ENCODE measurements at regions not wholly inside any gene's neighbourhood (a gene's known extent, or its start where the extent isn't known, plus 50 kb on each side); places are given as distances from the start of the nearest gene placed in this dataset.

DNA sequence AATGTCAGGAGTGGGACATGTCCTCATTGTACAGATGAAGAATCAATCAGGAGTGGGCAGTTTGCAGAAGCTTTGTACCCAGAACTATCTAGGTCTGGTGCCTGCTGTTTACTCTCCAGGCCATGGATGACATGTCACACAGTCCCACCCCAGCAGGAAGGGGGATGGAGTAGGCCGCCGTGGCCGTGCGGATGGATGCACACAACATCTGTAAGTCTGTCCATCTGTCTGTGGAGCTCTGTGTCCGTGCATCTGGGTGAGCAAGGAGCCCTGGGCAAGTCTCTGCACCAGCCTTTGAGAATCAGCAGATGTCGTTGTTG, 311.5 kb upstream of the IRX4 start:
- H3K36me3 Mint-ChIP-seq (ENCODE audit: insufficient read depth, unreplicated experiment): no peaks in the 10 kb centered on the region
- POLR2A ChIA-PET: interaction anchor here (0.7 kb wide), 1 partner anchor 141 kb away, joined by 3 read pairs; no protein-coding TSS in a partner anchor
- CTCF ChIA-PET: no interaction called here
- peaks cover 29% of the 10 kb centered on the region for H3K27me3 Mint-ChIP-seq (ENCODE audit: insufficient read depth, unreplicated experiment)
- intact Hi-C loops (cut with micrococcal nuclease): no loop called here
- H3K4me3 Mint-ChIP-seq (ENCODE audit: unreplicated experiment): no peak overlapping the region
- DNase-seq (ENCODE audit: unreplicated experiment): no peak
- no peak overlapping the region for H3K27ac Mint-ChIP-seq (ENCODE audit: low read depth, unreplicated experiment)
- no peaks in the 10 kb centered on the region for H3K4me1 Mint-ChIP-seq (ENCODE audit: insufficient read depth, unreplicated experiment)
- no TSS peak for BruUV-seq (replicated peaks)
- H3K9me3 Mint-ChIP-seq (ENCODE audit: unreplicated experiment): no peaks in the 10 kb centered on the region
- TF ChIP-seq, protein P1, sequence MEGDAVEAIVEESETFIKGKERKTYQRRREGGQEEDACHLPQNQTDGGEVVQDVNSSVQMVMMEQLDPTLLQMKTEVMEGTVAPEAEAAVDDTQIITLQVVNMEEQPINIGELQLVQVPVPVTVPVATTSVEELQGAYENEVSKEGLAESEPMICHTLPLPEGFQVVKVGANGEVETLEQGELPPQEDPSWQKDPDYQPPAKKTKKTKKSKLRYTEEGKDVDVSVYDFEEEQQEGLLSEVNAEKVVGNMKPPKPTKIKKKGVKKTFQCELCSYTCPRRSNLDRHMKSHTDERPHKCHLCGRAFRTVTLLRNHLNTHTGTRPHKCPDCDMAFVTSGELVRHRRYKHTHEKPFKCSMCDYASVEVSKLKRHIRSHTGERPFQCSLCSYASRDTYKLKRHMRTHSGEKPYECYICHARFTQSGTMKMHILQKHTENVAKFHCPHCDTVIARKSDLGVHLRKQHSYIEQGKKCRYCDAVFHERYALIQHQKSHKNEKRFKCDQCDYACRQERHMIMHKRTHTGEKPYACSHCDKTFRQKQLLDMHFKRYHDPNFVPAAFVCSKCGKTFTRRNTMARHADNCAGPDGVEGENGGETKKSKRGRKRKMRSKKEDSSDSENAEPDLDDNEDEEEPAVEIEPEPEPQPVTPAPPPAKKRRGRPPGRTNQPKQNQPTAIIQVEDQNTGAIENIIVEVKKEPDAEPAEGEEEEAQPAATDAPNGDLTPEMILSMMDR (IDR thresholded peaks at IDR 0.05; ENCODE audit: unreplicated experiment): no peak

DNA sequence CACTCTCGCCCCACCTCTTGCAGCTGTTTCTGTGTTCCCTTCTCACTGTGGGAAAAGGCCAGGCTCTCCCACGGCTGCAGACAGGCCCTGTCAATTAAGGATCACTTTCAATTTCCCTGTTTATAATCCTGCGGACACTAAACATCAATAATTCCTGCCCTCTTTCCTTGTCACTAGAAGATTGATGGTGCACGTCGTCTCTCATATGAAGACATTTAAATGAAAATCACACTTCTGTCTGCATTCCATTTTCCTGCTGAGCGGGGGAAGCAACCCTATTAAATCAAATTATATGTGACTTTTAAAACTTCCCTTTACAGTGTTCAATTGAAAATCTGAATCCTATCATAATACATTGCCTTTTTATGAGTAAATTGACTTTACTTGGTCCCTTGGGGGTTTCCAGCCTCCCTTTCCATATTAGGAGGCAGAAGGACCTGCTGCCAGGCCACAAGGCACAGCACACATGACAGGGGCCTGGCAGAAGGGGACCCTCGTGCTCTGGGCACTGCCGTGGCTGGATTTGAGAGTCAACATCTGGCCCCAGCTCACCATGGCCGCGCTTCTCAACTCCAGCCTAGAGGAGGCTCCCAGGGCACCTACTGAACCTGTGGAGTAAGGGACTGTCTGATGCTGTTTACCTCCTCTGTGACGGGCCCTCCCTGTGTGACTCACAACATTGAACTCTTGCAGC, 311.0 kb upstream of the IRX4 start:
- Mint-ChIP-seq H3K36me3 (ENCODE audit: insufficient read depth, unreplicated experiment) (no peaks in the 10 kb centered on the region), H3K27ac (ENCODE audit: low read depth, unreplicated experiment) (no peak overlapping the region), H3K9me3 (ENCODE audit: unreplicated experiment) (no peaks in the 10 kb centered on the region), H3K27me3 (ENCODE audit: insufficient read depth, unreplicated experiment) (peaks cover 34% of the 10 kb centered on the region), H3K4me1 (ENCODE audit: insufficient read depth, unreplicated experiment) (no peaks in the 10 kb centered on the region), H3K4me3 (ENCODE audit: unreplicated experiment) (no peak overlapping the region)
- TF ChIP-seq, protein P1 (IDR thresholded peaks at IDR 0.05; ENCODE audit: unreplicated experiment): no peak
- CTCF ChIA-PET: no interaction called here
- no TSS peak for BruUV-seq (replicated peaks)
- DNase-seq (ENCODE audit: unreplicated experiment): no peak
- POLR2A ChIA-PET: interaction anchor here (0.7 kb wide), 1 partner anchor 140 kb away, joined by 3 read pairs; no protein-coding TSS in a partner anchor
- intact Hi-C loops (cut with micrococcal nuclease): no loop called here

DNA sequence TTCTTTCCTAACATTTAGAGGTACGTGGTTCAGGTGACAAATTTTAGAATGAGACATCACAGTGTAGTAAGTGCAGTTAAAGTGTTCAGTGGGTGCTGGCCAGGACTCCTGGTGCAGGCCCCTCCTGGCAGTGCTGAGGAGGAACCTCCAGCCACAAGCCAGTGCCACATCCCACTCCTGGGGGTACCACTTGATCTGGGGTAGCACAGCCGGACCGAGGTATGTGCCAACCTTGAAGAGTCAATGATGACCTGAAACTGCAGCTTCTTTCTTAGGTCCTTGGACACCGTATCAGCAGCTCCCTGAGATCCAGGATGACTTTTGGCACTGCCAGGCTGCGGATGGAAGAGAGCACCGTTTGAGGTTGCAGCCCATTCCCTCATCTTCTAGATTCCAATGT, 310.4 kb upstream of the IRX4 start:
- DNase-seq (ENCODE audit: unreplicated experiment): no peak
- H3K9me3 Mint-ChIP-seq (ENCODE audit: unreplicated experiment): no peaks in the 10 kb centered on the region
- no peaks in the 10 kb centered on the region for H3K36me3 Mint-ChIP-seq (ENCODE audit: insufficient read depth, unreplicated experiment)
- no peak overlapping the region for H3K4me3 Mint-ChIP-seq (ENCODE audit: unreplicated experiment)
- ChIA-PET CTCF (no interaction called here), POLR2A (no interaction called here)
- intact Hi-C loops (cut with micrococcal nuclease): no loop called here
- TF ChIP-seq, protein P1 (IDR thresholded peaks at IDR 0.05; ENCODE audit: unreplicated experiment): no peak
- H3K27ac Mint-ChIP-seq (ENCODE audit: low read depth, unreplicated experiment): no peak overlapping the region
- BruUV-seq (replicated peaks): no TSS peak
- H3K4me1 Mint-ChIP-seq (ENCODE audit: insufficient read depth, unreplicated experiment): no peaks in the 10 kb centered on the region
- peaks cover 38% of the 10 kb centered on the region for H3K27me3 Mint-ChIP-seq (ENCODE audit: insufficient read depth, unreplicated experiment)

DNA sequence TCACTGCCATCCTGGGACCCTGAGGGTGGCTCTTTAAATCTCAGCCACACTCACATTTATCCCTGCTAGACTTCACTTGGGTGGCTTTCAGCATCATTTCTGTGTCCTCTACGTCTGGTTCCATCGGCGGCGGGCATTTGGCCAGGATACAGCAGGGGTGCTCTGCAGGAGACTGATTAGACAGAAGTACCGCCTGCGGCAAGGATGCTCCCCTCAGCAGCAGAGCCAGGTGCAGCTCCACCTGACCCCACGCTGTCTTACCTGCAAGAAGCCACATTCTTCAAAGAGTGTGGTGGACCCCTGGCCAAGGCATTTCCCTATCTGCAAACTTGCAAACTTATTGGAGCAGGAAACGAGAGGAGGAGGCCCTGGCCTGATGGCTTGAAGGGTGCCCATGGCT, 309.8 kb upstream of the IRX4 start:
- TF ChIP-seq, protein P1 (IDR thresholded peaks at IDR 0.05; ENCODE audit: unreplicated experiment): no peak
- H3K9me3 Mint-ChIP-seq (ENCODE audit: unreplicated experiment): no peaks in the 10 kb centered on the region
- no peaks in the 10 kb centered on the region for H3K36me3 Mint-ChIP-seq (ENCODE audit: insufficient read depth, unreplicated experiment)
- BruUV-seq (replicated peaks): no TSS peak
- no peak for DNase-seq (ENCODE audit: unreplicated experiment)
- peaks cover 31% of the 10 kb centered on the region for H3K27me3 Mint-ChIP-seq (ENCODE audit: insufficient read depth, unreplicated experiment)
- POLR2A ChIA-PET: no interaction called here
- intact Hi-C loops (cut with micrococcal nuclease): no loop called here
- CTCF ChIA-PET: no interaction called here
- no peak overlapping the region for H3K4me3 Mint-ChIP-seq (ENCODE audit: unreplicated experiment)
- no peaks in the 10 kb centered on the region for H3K4me1 Mint-ChIP-seq (ENCODE audit: insufficient read depth, unreplicated experiment)
- H3K27ac Mint-ChIP-seq (ENCODE audit: low read depth, unreplicated experiment): no peak overlapping the region

All from MCF 10A (cell line).